H1 (cell line): ENCODE measurements at regions not wholly inside any gene's neighbourhood (a gene's known extent, or its start where the extent isn't known, plus 50 kb on each side); places are given as distances from the start of the nearest gene placed in this dataset.

ENCODE experiments used
- CBX5 ChIP-seq: fragments of 300-800, 300-1000 bp; sonication (generic); IDR thresholded peaks from 2 replicates; pipeline ENCODE4 v1.7.1; 2016; ENCODE audit warnings: antibody characterized with exemption, low read length, low read depth
- CEBPB ChIP-seq: IDR thresholded peaks from 2 replicates; pipeline ENCODE4 v1.6.1; 2012; ENCODE audit warnings: low read depth, low read length
- CHD2 ChIP-seq: IDR thresholded peaks from 2 replicates; pipeline ENCODE4 v1.6.1; 2012; ENCODE audit warnings: low read length, improper control_type of control experiment
- CHD7 ChIP-seq: fragments of 300-600 bp; sonication (generic); IDR thresholded peaks from 2 replicates; pipeline ENCODE4 v1.7.1; 2012; ENCODE audit warnings: low read length, moderate library complexity, mild to moderate bottlenecking, inconsistent platforms; ENCODE audit not compliant: insufficient replicate concordance
- CTCF ChIP-seq, 3 experiments: IDR thresholded peaks; 1 replicate in 2 of 3; 2 replicates in 1 of 3; pipeline versions ENCODE4 v1.5.1 to v1.6.1; 2011; ENCODE audit warnings: low read length in 3 of 3, mild to moderate bottlenecking in 3 of 3, inconsistent platforms in 2 of 3, low read depth in 1 of 3, moderate library complexity in 1 of 3; ENCODE audit not compliant: insufficient read depth in 1 of 3; ENCODE audit errors: control extremely low read depth in 1 of 3
- EGR1 ChIP-seq: IDR thresholded peaks from 2 replicates; pipeline ENCODE4 v1.6.1; 2011; ENCODE audit warnings: low read depth, low read length, borderline replicate concordance
- EZH2 ChIP-seq: fragments of 200-600 bp; sonication (generic); IDR thresholded peaks from 2 replicates; pipeline ENCODE4 v1.7.1; 2012; ENCODE audit warnings: low read depth, mild to moderate bottlenecking, moderate library complexity, low read length, inconsistent platforms; ENCODE audit not compliant: severe bottlenecking
- JUN ChIP-seq: IDR thresholded peaks from 2 replicates; pipeline ENCODE4 v1.6.1; 2011; ENCODE audit warnings: low read depth, mild to moderate bottlenecking, improper control_type of control experiment, low read length
- POLR2A ChIP-seq, 2 experiments: IDR thresholded peaks; 1 replicate in 1 of 2; 2 replicates in 1 of 2; pipeline ENCODE4 v1.6.1; 2011; ENCODE audit warnings: low read depth in 2 of 2, low read length in 2 of 2, mild to moderate bottlenecking in 2 of 2; ENCODE audit errors: control extremely low read depth in 1 of 2
- POLR2AphosphoS5 ChIP-seq: IDR thresholded peaks from 2 replicates; pipeline ENCODE4 v1.6.1; 2011; ENCODE audit warnings: low read depth, low read length
- RAD21 ChIP-seq, 2 experiments: IDR thresholded peaks in 1 of 2; conservative IDR thresholded peaks in 1 of 2; 2 replicates each; pipeline ENCODE4 v1.6.1; 2011; ENCODE audit warnings: low read depth in 2 of 2, low read length in 2 of 2, improper control_type of control experiment in 1 of 2, inconsistent platforms in 1 of 2, mild to moderate bottlenecking in 1 of 2, moderate library complexity in 1 of 2
- RXRA ChIP-seq: IDR thresholded peaks from 2 replicates; pipeline ENCODE4 v1.6.1; 2011; ENCODE audit warnings: low read depth, mild to moderate bottlenecking, low read length, moderate library complexity; ENCODE audit not compliant: insufficient read depth

GRCh38 chr2:216970359-216970915 is 110.6 kb upstream of the TNP1 start:
- TF ChIP-seq JUN (no peak), CBX5 (no peak), CEBPB (no peak), EZH2 (no peak), EGR1 (no peak), CTCF (IDR thresholded peaks at IDR 0.05; ENCODE audit: control extremely low read depth in 1 of 3, insufficient read depth in 1 of 3, low read depth in 1 of 3, low read length in 3 of 3) (no peak), RAD21 (IDR thresholded peaks at IDR 0.05 in 1 of 2, conservative IDR thresholded peaks at IDR 0.05 in 1 of 2; ENCODE audit: low read depth in 2 of 2, low read length in 2 of 2) (no peak), POLR2A (IDR thresholded peaks at IDR 0.05; ENCODE audit: control extremely low read depth in 1 of 2, low read depth in 2 of 2, low read length in 2 of 2) (no peak), POLR2AphosphoS5 (no peak), CHD7 (no peak), RXRA (no peak), CHD2 (no peak)
